CD4-positive, alpha-beta T cell (primary cell): ENCODE measurements at regions not wholly inside any gene's neighbourhood (a gene's known extent, or its start where the extent isn't known, plus 50 kb on each side); places are given as distances from the start of the nearest gene placed in this dataset.
"Not testable (repeated sequence)": the region's sequence is repeated elsewhere in the genome, so short reads cannot be mapped to it uniquely, and the experiment has no call there.

Experiments
- ATAC-seq: fragments of 200-7000 bp; cut with Tn5 transposase; one replicate; pipeline ENCODE4 v1.10.0; 2022; ENCODE audit warnings: mild to moderate bottlenecking; ENCODE audit not compliant: poor library complexity
- CTCF ChIA-PET: fragments of 350-600 bp; sonication (Branson Sonifier 250); formaldehyde crosslinking; loops from one replicate; lab custom pipeline; 2021; ENCODE audit warnings: antibody characterized with exemption, inconsistent platforms; lab: Charles Lee
- POLR2A ChIA-PET: fragments of 350-600 bp; sonication (Branson Sonifier 250); formaldehyde crosslinking; loops from one replicate; lab custom pipeline; 2021; ENCODE audit warnings: antibody characterized with exemption, inconsistent platforms; lab: Charles Lee
- DNase-seq, 14 experiments: peaks; one replicate each; pipeline ENCODE4 v3.0.0-alpha.2; 2013 to 2020; ENCODE audit warnings: mixed read lengths in 2 of 14
- H3K27ac ChIP-seq, 2 donors: one replicate each; pipeline versions ENCODE4 v1.5.1 to v1.7.0; 2013; ENCODE audit warnings: low read length in 2 of 2, low read depth in 1 of 2, mild to moderate bottlenecking in 1 of 2
- H3K27me3 ChIP-seq, 2 experiments: 1 replicate in 1 of 2; 2 replicates in 1 of 2; pipeline versions ENCODE4 v1.6.1 to v1.7.0; 2013; ENCODE audit warnings: low read length in 2 of 2, control low read depth in 1 of 2, mild to moderate bottlenecking in 1 of 2, moderate library complexity in 1 of 2; ENCODE audit not compliant: insufficient read depth in 2 of 2, control insufficient read depth in 1 of 2
- H3K36me3 ChIP-seq: one replicate; pipeline ENCODE4 v1.6.1; 2013; ENCODE audit warnings: low read length, control low read depth; ENCODE audit not compliant: insufficient read depth
- H3K4me1 ChIP-seq: one replicate; pipeline ENCODE4 v1.6.1; 2013; ENCODE audit warnings: low read length, control low read depth; ENCODE audit not compliant: insufficient read depth
- H3K4me3 ChIP-seq: one replicate; pipeline ENCODE4 v1.5.1; 2013; ENCODE audit warnings: mild to moderate bottlenecking, low read length, moderate library complexity
- H3K9me3 ChIP-seq, 2 experiments: 1 replicate in 1 of 2; 2 replicates in 1 of 2; pipeline versions ENCODE4 v1.6.1 to v1.7.0; 2013; ENCODE audit warnings: low read length in 2 of 2, mild to moderate bottlenecking in 2 of 2, control low read depth in 1 of 2, moderate library complexity in 1 of 2; ENCODE audit not compliant: control insufficient read depth in 1 of 2, insufficient read depth in 1 of 2
- H3K27ac Mint-ChIP-seq: one replicate; pipeline ENCODE4 v1.8.0; 2020; ENCODE audit warnings: mixed read lengths
- H3K27me3 Mint-ChIP-seq: one replicate; pipeline ENCODE4 v1.8.0; 2021; ENCODE audit warnings: mixed read lengths
- H3K36me3 Mint-ChIP-seq: one replicate; pipeline ENCODE4 v1.8.0; 2021; ENCODE audit warnings: low read depth, mixed read lengths
- H3K4me1 Mint-ChIP-seq: one replicate; pipeline ENCODE4 v1.8.0; 2021; ENCODE audit warnings: low read depth, mixed read lengths
- H3K4me3 Mint-ChIP-seq: one replicate; pipeline ENCODE4 v1.8.0; 2020; ENCODE audit warnings: mild to moderate bottlenecking, mixed read lengths
- H3K9me3 Mint-ChIP-seq: one replicate; pipeline ENCODE4 v1.8.0; 2020; ENCODE audit warnings: mixed read lengths
- intact Hi-C, 2 experiments: fragments of 100-400 bp; cut with DNase I in 1 of 2; cut with micrococcal nuclease in 1 of 2; formaldehyde crosslinking; loops; one replicate each; pipeline versions ENCODE4 v1.15.1 to v1.9.0; 2023 to 2025; cut with DNase I, micrococcal nuclease
- TF ChIP-seq, protein P1 (sequence below): fragments of 200-600 bp; IDR thresholded peaks from one replicate; pipeline ENCODE4 v1.8.0; 2022; ENCODE audit warnings: antibody characterized with exemption, mild to moderate bottlenecking

GRCh38 chr7:54189330-54189729 lies 352.8 kb upstream of the VSTM2A start:
- no peak overlapping the region for H3K4me3 Mint-ChIP-seq
- H3K27me3 Mint-ChIP-seq, result no peaks in the 10 kb centered on the region
- CTCF ChIA-PET, result no interaction called here
- H3K9me3 ChIP-seq, result peaks cover 0 to 4% of the 10 kb centered on the region in 2 experiments
- H3K4me3 ChIP-seq, result no peak overlapping the region
- POLR2A ChIA-PET, result no interaction called here
- no peaks in the 10 kb centered on the region for H3K36me3 Mint-ChIP-seq
- DNase-seq, result no peak
- no peaks in the 10 kb centered on the region for H3K4me1 ChIP-seq
- H3K27ac ChIP-seq, result no peak overlapping the region
- intact Hi-C loops, result no loop called here
- H3K27me3 ChIP-seq, result no peaks in the 10 kb centered on the region
- H3K36me3 ChIP-seq, result no peaks in the 10 kb centered on the region
- no peaks in the 10 kb centered on the region for H3K4me1 Mint-ChIP-seq
- no peak overlapping the region for H3K27ac Mint-ChIP-seq
- no peak for ATAC-seq
- TF ChIP-seq, protein P1, sequence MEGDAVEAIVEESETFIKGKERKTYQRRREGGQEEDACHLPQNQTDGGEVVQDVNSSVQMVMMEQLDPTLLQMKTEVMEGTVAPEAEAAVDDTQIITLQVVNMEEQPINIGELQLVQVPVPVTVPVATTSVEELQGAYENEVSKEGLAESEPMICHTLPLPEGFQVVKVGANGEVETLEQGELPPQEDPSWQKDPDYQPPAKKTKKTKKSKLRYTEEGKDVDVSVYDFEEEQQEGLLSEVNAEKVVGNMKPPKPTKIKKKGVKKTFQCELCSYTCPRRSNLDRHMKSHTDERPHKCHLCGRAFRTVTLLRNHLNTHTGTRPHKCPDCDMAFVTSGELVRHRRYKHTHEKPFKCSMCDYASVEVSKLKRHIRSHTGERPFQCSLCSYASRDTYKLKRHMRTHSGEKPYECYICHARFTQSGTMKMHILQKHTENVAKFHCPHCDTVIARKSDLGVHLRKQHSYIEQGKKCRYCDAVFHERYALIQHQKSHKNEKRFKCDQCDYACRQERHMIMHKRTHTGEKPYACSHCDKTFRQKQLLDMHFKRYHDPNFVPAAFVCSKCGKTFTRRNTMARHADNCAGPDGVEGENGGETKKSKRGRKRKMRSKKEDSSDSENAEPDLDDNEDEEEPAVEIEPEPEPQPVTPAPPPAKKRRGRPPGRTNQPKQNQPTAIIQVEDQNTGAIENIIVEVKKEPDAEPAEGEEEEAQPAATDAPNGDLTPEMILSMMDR, result no peak
- peaks cover 8% of the 10 kb centered on the region for H3K9me3 Mint-ChIP-seq

DNA sequence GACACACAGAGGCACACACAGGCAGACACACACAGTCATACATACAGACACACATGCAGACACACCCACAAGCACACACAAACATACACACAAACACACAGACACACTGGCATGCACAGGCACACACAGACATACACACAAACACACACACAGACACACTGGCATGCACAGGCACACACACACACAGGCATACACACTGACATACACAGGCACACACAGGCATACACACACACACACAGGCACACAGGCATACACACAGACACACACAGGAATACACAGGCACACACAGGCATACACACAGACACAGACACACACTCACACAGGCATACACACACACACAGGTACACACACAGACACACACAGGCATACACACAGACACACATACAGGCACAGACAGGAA lies 340.7 kb upstream of the VSTM2A start:
- Histone ChIP-seq H3K4me1 (no peaks in the 10 kb centered on the region), H3K27me3 (no peaks in the 10 kb centered on the region), H3K36me3 (no peaks in the 10 kb centered on the region), H3K9me3 (peaks cover 3 to 4% of the 10 kb centered on the region in 2 experiments), H3K27ac (no peak overlapping the region), H3K4me3 (no peak overlapping the region)
- intact Hi-C loops, result no loop called here
- ChIA-PET POLR2A (no interaction called here), CTCF (no interaction called here)
- TF ChIP-seq, protein P1, result no peak
- no peak for DNase-seq
- Mint-ChIP-seq H3K27ac (no peak overlapping the region), H3K9me3 (peaks cover 6% of the 10 kb centered on the region), H3K36me3 (no peaks in the 10 kb centered on the region), H3K4me1 (no peaks in the 10 kb centered on the region), H3K27me3 (no peaks in the 10 kb centered on the region), H3K4me3 (no peak overlapping the region)
- no peak for ATAC-seq

GRCh38 chr7:54215424-54215823 lies 326.8 kb upstream of the VSTM2A start:
- POLR2A ChIA-PET, result no interaction called here
- intact Hi-C loops, result loop anchor here in 1 of 2 experiments (10.0 kb wide), 1 partner anchor 89 kb away; no protein-coding TSS in a partner anchor
- no peak overlapping the region for H3K27ac Mint-ChIP-seq

GRCh38 chr7:54226030-54226429 lies 316.1 kb upstream of the VSTM2A start:
- ATAC-seq, intact Hi-C loops, H3K4me1 Mint-ChIP-seq, DNase-seq, H3K4me3 ChIP-seq, H3K9me3 Mint-ChIP-seq, H3K4me1 ChIP-seq, H3K27ac Mint-ChIP-seq, H3K27ac ChIP-seq, H3K36me3 Mint-ChIP-seq, H3K27me3 Mint-ChIP-seq, POLR2A ChIA-PET, CTCF ChIA-PET, H3K36me3 ChIP-seq, H3K4me3 Mint-ChIP-seq, H3K9me3 ChIP-seq, H3K27me3 ChIP-seq: not testable (repeated sequence)

More at GRCh38 chr7:54215424-54215823, 326.8 kb upstream of the VSTM2A start:
- Mint-ChIP-seq H3K9me3 (peaks cover 26% of the 10 kb centered on the region), H3K27me3 (no peaks in the 10 kb centered on the region), H3K36me3 (no peaks in the 10 kb centered on the region), H3K4me1 (no peaks in the 10 kb centered on the region), H3K4me3 (no peak overlapping the region)
- H3K27ac ChIP-seq, result no peak overlapping the region
- DNase-seq (no peak), ATAC-seq (no peak)
- H3K36me3 ChIP-seq, result no peaks in the 10 kb centered on the region
- H3K4me1 ChIP-seq, result no peaks in the 10 kb centered on the region
- TF ChIP-seq, protein P1, result no peak
- no peaks in the 10 kb centered on the region for H3K27me3 ChIP-seq
- no peak overlapping the region for H3K4me3 ChIP-seq
- CTCF ChIA-PET, result no interaction called here
- peaks cover 20 to 21% of the 10 kb centered on the region in 2 experiments for H3K9me3 ChIP-seq
